Testis (tissue), 2 donors: ENCODE measurements at regions not wholly inside any gene's neighbourhood (a gene's known extent, or its start where the extent isn't known, plus 50 kb on each side); places are given as distances from the start of the nearest gene placed in this dataset.
A peak's percentile ranks its signal among the peaks of the same experiment; 100 is the strongest.

ENCODE experiments used
- DNase-seq: peaks from one replicate; pipeline ENCODE4 v3.0.0-alpha.2; 2019
- H3K27ac ChIP-seq, 2 donors: fragments of 200-600 bp; sonication (generic); one replicate each; pipeline ENCODE4 v1.5.1; 2019
- H3K27me3 ChIP-seq: fragments of 200-600 bp; sonication (generic); one replicate; pipeline ENCODE4 v1.5.1; 2019
- H3K36me3 ChIP-seq: fragments of 200-600 bp; sonication (generic); one replicate; pipeline ENCODE4 v1.5.1; 2017; ENCODE audit warnings: low read depth; ENCODE audit errors: missing control alignments
- H3K4me1 ChIP-seq: fragments of 200-600 bp; sonication (generic); one replicate; pipeline ENCODE4 v1.5.1; 2019
- H3K4me3 ChIP-seq, 2 donors: fragments of 200-600 bp; sonication (generic); one replicate each; pipeline ENCODE4 v1.5.1; 2017 to 2019
- H3K9me3 ChIP-seq: fragments of 200-600 bp; sonication (generic); one replicate; pipeline ENCODE4 v1.5.1; 2017
- POLR2A ChIP-seq: fragments of 450-650 bp; IDR thresholded peaks from one replicate; pipeline ENCODE4 v1.6.1; 2017; ENCODE audit warnings: antibody characterized with exemption, mild to moderate bottlenecking, moderate library complexity
- WGBS, 2 donors: methylation state at CpG; one replicate each; pipeline ENCODE4 v1.1.5; 2018; 5-methylcytosine and 5-hydroxymethylcytosine counted together
- intact Hi-C: fragments of 100-400 bp; cut with DNase I; formaldehyde crosslinking; loops from one replicate; pipeline ENCODE4 v1.15.1; 2023; ENCODE audit warnings: low total_unique reads
- TF ChIP-seq, protein P1 (sequence below), 3 experiments: fragments of 450-650 bp in 2 of 3; fragments of 200-600 bp in 1 of 3; sonication (generic) in 1 of 3; IDR thresholded peaks; one replicate each; pipeline ENCODE4 v1.5.1; 2016 to 2019; ENCODE audit warnings: antibody characterized with exemption in 3 of 3, mild to moderate bottlenecking in 2 of 3, moderate library complexity in 1 of 3

DNA sequence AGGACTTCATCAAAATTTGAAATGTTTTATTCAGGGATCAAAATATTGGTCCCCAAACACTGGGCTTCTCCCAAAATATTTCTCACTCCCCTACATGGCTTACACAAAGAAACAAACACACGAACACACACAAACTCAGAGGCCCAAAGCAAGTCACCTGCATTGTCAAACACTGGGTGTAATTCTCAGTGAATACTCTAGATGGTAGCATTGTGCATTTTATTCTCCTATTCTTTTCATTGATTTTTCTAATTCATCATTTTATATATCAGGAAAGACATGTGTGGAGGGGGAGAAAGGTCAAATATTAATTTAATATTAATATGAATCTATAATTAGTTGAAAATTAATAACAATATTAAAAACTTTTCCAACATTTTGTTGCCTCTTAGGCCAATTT lies 72.3 kb upstream of the TNMD start:
- intact Hi-C loops: loop anchor here (10.0 kb wide), 1 partner anchor 122 kb away; the partner anchor contains the start of gene TSPAN6
- no peaks in the 10 kb centered on the region for H3K4me1 ChIP-seq
- H3K4me3 ChIP-seq: no peak overlapping the region
- no peaks in the 10 kb centered on the region for H3K36me3 ChIP-seq
- no peaks in the 10 kb centered on the region for H3K27me3 ChIP-seq
- 36 to 41% methylated on average over 1 of the region's 1 CpG for WGBS, 2 donors
- DNase-seq: no peak
- TF ChIP-seq POLR2A: no peak
- TF ChIP-seq, protein P1, sequence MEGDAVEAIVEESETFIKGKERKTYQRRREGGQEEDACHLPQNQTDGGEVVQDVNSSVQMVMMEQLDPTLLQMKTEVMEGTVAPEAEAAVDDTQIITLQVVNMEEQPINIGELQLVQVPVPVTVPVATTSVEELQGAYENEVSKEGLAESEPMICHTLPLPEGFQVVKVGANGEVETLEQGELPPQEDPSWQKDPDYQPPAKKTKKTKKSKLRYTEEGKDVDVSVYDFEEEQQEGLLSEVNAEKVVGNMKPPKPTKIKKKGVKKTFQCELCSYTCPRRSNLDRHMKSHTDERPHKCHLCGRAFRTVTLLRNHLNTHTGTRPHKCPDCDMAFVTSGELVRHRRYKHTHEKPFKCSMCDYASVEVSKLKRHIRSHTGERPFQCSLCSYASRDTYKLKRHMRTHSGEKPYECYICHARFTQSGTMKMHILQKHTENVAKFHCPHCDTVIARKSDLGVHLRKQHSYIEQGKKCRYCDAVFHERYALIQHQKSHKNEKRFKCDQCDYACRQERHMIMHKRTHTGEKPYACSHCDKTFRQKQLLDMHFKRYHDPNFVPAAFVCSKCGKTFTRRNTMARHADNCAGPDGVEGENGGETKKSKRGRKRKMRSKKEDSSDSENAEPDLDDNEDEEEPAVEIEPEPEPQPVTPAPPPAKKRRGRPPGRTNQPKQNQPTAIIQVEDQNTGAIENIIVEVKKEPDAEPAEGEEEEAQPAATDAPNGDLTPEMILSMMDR (IDR thresholded peaks at IDR 0.05): peak; percentile 22 to 47 (median 46)
- H3K27ac ChIP-seq: no peak overlapping the region
- no peaks in the 10 kb centered on the region for H3K9me3 ChIP-seq

DNA sequence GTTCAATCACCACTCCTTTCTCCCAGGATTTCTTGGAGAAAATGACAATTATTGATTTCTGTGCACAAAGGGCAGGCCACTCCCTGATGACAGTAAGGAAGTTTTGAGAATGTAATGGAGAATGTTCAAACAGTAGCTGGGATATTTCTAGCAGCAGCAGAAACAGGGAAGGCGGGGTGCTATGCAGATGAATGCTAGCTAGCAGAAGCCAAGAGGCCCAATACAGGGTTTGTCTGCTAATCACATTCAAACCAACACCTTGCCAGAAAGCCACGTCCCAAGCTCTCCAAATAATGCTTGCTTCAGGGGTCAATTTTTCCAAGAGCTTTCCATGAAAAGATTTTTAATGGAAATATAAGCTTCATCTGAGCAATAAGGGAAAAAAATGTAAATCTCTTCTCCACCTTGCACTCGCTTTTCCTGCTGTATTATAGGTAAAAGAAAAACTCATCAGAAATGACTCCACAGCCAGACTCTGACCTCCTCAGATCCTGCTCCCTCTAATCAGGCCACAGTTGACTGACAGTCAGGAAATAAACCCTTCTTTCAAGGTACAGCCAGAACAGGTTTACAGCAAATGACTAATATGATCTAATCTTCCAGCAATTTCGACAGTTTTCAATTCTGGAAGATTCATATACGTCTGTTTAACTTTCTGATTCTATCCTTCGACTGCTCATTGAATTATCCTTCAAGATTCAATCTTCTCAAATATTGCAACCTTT lies 84.7 kb upstream of the PCDH19 start:
- DNase-seq: no peak
- intact Hi-C loops: no loop called here

DNA sequence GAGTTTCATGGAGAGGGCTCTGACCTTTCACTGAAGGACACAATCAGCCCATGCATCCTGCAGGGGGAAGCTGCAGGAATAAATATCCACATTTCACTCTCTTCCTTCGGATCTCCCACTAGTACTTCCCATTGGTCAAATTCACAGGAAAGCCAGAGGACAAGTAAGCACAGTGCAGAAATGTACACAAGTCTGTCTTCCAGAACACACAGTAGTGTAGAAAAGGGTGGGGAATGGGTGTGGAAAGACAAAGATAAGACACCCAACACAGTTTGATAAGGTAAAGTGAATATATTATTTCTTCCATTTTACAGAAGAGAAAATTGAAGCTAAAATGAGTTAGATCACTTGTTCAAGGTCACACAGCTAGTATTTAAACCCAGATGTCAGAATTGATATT lies 81.1 kb upstream of the PCDH19 start:
- Histone ChIP-seq H3K27me3 (no peaks in the 10 kb centered on the region), H3K36me3 (no peaks in the 10 kb centered on the region), H3K9me3 (no peaks in the 10 kb centered on the region), H3K4me3 (no peak overlapping the region), H3K4me1 (no peaks in the 10 kb centered on the region), H3K27ac (no peak overlapping the region)
- no peak for TF ChIP-seq POLR2A
- TF ChIP-seq, protein P1 (IDR thresholded peaks at IDR 0.05): no peak
- intact Hi-C loops: no loop called here
- 81 to 100% methylated on average over 1 of the region's 1 CpG for WGBS, 2 donors
- DNase-seq: no peak

More for the DNA sequence above, 84.7 kb upstream of the PCDH19 start:
- 81 to 88% methylated on average over 6 of the region's 6 CpGs for WGBS, 2 donors
- Histone ChIP-seq H3K27me3 (no peaks in the 10 kb centered on the region), H3K9me3 (no peaks in the 10 kb centered on the region), H3K4me3 (no peak overlapping the region), H3K4me1 (no peaks in the 10 kb centered on the region), H3K36me3 (no peaks in the 10 kb centered on the region), H3K27ac (no peak overlapping the region)
- TF ChIP-seq, protein P1 (IDR thresholded peaks at IDR 0.05): no peak
- no peak for TF ChIP-seq POLR2A

DNA sequence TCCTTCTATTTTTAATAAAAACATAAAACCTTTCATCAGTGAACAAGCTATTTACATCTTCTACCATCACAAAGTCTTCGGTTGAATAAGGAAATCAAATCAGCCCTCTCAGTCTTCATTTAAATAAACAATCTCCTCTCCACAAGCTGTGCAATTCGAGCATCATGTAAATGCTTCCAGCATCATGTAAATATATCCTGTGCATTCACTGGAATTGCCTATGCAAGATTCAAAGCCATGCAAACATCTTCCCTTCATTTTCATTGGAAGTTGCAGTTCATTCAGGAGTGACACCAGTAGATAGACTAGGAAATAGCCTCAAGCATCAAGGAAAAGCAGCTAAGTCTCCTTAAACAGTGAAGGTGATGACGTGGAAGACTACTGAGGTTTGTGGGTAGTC lies 77.7 kb upstream of the PCDH19 start:
- intact Hi-C loops: no loop called here
- Histone ChIP-seq H3K4me1 (no peaks in the 10 kb centered on the region), H3K36me3 (no peaks in the 10 kb centered on the region), H3K27ac (no peak overlapping the region), H3K4me3 (no peak overlapping the region), H3K27me3 (no peaks in the 10 kb centered on the region), H3K9me3 (no peaks in the 10 kb centered on the region)
- no peak for DNase-seq
- TF ChIP-seq, protein P1 (IDR thresholded peaks at IDR 0.05): no peak
- TF ChIP-seq POLR2A: no peak
- WGBS, 2 donors: 83 to 89% methylated on average over 2 to 3 of the region's 3 CpGs

DNA sequence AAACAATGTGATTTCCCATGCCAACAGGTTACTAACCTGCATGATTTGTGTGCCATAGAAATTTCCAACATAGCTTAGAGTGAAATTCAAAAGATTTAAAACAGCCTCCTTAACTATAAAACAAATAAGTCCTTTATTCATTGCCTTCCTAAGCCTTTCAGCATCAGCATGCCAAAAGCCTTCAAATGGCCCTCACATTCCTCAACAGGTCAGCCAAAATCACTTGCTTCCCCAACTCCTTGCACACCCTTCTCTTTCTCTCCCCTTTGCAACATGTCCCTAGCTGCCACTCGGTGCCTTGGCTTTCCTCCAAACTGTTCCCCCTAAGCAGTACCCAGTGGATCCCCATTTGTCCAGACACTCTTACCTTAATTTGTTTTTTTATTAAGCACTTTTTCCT lies 74.9 kb upstream of the PCDH19 start:
- Histone ChIP-seq H3K9me3 (no peaks in the 10 kb centered on the region), H3K27me3 (no peaks in the 10 kb centered on the region), H3K4me3 (no peak overlapping the region), H3K36me3 (no peaks in the 10 kb centered on the region), H3K27ac (no peak overlapping the region), H3K4me1 (no peaks in the 10 kb centered on the region)
- WGBS, 2 donors: 77 to 89% methylated on average over 1 of the region's 1 CpG
- intact Hi-C loops: no loop called here
- no peak for TF ChIP-seq POLR2A
- TF ChIP-seq, protein P1 (IDR thresholded peaks at IDR 0.05): no peak
- no peak for DNase-seq
